H1 (cell line): ENCODE measurements at regions not wholly inside any gene's neighbourhood (a gene's known extent, or its start where the extent isn't known, plus 50 kb on each side); places are given as distances from the start of the nearest gene placed in this dataset.

Source experiments
- BRCA1 ChIP-seq: IDR thresholded peaks from 2 replicates; pipeline ENCODE4 v1.6.1; 2012; ENCODE audit warnings: low read depth, low read length, improper control_type of control experiment
- EGR1 ChIP-seq: IDR thresholded peaks from 2 replicates; pipeline ENCODE4 v1.6.1; 2011; ENCODE audit warnings: low read depth, low read length, borderline replicate concordance
- SUZ12 ChIP-seq: fragments of 200-600 bp; sonication (generic); IDR thresholded peaks from 2 replicates; pipeline ENCODE4 v1.6.1; 2012; ENCODE audit warnings: mild to moderate bottlenecking, inconsistent platforms, low read length, moderate library complexity, mixed read lengths

DNA sequence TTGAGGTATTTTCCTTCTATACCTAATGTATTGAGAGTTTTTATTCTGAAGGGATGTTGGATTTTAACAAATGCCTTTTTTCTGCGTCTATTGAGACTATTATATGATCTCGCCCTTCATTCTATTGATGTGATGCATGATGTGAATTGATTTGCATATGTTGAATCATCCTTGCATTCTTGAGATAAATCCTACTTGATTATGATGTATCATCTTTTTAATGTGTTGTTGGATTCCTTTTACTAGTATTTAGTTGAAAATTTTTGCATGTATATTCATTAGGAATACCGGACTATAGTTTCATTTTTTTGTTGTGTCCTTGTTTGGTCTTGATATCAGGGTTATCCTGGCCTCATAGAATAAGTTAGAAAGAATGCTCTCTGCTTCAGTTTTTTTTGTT, 169.7 kb downstream of the NPR3 start (continued):
- TF ChIP-seq BRCA1 (no peak), EGR1 (no peak), SUZ12 (no peak)
